HG03139 (cell line): ENCODE measurements at regions not wholly inside any gene's neighbourhood (a gene's known extent, or its start where the extent isn't known, plus 50 kb on each side); places are given as distances from the start of the nearest gene placed in this dataset.
"Not testable (repeated sequence)": the region's sequence is repeated elsewhere in the genome, so short reads cannot be mapped to it uniquely, and the experiment has no call there.

Source experiments
- ATAC-seq: cut with Tn5 transposase; IDR thresholded peaks from one replicate; pipeline ENCODE4 v1.9.1; 2021; ENCODE audit not compliant: unreplicated experiment

DNA sequence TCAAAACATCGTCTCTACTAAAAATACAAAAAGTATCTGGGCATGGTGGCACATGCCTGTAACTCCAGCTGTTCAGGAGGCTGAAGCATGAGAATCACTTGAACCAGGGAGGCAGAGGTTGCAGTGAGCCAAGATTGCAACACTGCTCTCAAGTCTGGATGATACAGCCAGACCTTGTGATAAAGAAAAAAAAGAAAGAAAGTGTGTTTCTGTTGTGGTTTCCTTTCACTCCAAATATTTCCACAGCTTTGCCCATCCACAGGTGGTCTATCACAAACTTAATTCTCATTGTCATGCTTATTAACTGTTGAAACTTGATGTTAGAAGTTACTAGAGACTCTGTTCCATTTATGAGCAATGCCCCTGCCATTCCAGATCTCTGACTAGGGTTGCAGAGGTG lies 316.0 kb upstream of the SEMA3C start:
- no peak for ATAC-seq

DNA sequence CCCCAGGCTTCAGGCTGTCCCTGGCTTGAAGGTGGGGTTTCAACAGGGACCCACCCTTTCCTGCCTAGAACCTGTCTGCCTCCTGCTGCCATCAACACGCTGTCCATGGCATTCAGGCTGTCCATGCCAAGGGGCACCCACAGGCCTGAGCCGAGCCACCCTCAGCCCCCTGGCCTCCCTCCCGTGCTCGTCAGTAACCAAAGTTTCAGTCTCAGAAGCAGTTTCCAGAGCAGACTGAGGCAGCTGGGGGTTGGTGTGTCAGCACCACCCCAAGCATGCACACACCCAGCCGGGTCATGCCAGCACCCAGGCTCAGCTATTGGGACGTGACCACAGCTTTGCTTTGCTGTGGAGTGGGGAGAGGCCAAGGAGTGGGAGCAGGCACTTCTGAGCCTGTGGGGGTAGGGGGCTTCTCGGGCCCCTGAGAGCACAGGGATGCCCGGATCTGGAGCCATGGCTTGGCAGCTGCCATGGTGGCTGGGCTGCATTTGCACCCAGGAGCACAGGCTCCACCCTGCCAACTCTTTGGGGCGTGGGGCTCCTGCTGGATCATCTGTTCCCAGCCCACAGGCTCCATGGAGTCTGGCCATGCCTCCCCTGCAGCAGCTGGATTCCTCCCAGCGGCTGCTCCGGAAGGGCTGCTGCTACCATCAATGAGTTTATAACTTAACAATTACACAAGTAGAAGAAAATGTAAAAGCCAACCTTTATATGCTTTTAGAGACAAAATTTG lies 314.5 kb upstream of the SEMA3C start:
- ATAC-seq = no peak

DNA sequence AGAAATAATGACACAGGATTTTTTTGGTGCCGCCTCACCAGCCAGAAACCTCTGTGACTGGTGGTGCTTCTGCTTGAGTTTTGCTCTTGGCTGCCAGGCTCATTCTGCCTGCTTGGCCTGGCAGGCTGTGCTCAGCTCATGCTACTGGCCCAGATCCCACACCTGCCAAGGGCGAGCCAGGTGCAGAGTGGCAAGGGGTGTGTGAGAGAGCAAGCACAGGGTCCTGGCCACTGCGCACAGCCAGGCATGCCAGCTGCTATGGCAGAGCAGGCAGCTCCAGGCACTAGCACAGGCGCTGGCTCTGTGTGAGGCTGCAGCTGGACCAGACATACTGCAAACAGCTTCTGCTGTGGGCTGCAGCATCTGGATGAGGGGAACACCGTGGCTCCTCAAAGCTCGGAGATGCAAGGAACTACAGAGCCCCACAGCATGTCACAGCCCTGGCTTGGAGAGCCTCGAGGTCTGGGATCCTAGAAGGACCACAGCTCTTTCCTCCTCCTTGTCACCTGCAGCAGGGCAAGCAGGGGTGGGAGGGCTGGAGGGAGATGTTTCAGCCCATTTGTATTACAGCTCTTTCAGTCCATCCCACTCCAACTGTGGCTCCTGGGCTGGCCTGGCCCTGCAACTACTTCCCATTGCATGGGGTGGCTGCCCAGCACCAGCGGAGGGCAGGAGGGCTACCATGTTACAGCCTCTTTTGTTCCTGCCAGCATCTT lies 313.4 kb upstream of the SEMA3C start:
- no peak for ATAC-seq

DNA sequence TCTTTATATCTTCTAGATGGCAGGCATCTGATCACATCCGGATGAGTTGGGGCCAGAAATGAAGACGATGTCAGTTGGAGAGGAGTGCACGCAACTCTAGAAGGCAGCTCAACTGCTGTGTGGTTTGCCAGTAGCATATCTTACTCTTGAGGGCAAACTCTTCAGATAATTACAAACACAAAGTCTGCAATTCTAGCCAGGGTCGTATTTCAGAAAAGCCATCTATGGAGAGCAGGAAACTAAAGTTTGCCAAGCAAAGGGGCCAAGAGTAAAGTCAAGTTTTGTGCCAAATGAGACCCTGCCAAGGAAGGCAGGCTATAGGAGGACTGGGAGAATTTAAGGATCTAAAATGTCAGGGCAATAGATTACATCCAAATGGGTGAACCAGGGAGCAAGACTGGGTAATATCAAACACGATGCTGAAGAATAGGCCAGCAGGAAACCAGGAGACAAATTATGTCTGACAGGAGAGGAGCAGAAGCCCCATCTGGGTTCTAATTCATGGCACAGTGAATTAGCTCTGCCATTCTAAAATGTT lies 312.5 kb upstream of the SEMA3C start:
- no peak for ATAC-seq

DNA sequence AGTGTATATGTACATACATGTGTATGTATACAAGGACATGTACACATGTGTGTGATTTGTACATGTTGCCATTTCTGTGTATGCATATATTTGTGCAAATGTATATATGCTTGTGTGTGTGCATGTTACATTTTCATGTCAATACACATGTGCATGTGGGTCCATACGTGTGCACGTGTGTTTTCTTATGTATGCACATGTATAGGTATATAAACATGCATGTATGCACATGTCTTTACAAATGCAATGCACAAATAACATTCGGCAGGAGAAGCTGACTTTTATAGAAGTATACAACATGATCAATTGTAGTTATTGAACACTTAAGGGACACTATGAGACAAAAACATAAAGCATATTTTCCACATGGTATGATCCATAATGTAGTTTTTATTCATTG lies 307.4 kb upstream of the SEMA3C start:
- ATAC-seq = no peak

DNA sequence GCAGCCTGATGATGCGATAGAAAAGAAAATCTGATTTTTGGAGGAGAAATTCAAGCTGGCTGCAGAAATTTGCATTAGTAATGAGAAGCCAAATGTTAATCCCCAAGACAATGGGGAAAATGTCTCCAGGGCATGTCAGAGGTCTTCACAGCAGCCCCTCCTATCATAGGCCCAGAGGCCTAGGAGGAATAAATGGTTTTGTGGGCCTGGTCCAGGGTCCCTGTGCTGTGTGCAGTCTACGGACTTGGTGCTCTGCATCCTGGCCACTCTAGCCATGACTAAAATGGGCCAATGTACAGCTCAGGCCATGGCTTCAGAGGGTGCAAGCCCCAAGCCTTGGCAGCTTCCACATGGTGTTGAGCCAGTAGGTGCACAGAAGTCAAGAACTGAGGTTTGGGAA lies 303.8 kb upstream of the SEMA3C start:
- not testable (repeated sequence) for ATAC-seq

DNA sequence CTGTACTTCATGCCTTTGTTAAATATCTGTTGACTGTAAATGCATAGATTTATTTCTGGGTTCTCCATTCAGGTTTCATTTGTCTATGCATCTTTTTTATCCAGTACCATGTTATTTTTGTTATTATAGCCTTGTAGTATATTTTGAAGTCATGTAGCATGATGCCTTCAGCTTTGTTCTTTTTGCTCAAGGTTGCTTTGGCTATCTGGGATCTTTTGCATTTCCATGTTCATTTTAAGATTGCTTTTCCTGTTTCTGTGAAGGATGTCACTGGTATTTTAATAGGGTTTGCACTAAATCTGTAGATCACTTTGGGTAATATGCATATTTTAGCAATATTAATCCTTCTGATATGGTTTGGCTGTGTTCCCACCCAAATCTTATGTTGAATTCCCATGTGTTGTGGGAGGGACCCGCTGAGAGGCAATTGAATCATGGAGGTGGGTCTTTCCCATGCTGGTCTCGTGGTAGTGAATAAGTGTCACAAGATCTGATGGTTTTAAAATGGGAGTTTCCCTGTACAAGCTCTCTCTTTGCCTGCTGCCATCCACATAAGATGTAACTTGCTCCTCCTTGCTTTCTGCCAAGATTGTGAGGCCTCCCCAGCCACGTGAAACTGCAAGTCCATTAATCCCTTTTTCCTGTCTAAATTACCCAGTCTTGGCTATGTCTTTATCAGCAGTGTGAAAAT lies 302.8 kb upstream of the SEMA3C start:
- ATAC-seq = no peak

DNA sequence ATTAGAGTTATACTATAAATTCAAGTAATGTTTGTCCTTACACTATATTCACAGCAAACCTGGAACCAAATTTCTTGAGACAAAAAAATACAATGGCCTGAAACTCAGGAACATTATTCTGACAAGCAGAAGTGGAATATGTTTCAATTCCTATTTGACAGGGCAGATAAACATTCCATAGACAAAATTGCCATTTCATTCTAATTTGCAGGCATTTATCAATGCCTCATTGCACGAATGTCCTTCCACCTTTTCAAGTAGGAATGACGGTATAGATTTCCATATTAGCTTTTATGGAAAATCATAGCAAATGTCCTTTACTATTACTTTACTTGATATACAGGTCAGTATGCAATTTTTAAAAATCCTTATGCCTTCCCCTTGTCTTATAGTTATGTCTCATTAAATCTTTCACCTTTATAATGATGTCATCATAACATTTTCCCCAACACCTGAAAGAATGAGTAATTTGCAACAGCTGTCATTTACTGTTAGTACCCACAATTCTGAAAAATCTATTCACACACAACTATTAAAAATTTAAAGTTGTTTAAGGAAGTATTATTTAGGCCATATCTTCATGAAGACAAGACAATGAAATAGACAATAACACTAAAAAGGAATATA lies 299.7 kb upstream of the SEMA3C start:
- ATAC-seq = no peak

DNA sequence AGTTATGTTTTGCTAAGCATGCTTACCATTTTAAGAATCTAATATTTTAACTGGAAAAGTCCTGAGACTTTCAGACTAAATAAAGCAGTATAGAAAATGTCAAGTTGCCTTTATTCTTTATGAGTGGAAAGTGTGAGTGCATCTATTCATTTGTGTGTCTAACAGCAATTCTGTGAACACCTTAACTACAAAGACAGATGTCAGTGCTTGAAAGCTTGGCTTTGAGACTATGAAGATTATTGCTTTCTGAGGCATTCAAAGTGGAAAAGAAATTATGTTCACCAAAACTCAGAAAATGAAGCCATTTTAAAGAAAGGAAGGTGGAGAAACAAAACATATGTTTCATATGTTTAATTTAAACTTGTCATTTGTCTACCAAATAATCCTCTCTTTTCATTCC lies 294.5 kb upstream of the SEMA3C start:
- no peak for ATAC-seq

DNA sequence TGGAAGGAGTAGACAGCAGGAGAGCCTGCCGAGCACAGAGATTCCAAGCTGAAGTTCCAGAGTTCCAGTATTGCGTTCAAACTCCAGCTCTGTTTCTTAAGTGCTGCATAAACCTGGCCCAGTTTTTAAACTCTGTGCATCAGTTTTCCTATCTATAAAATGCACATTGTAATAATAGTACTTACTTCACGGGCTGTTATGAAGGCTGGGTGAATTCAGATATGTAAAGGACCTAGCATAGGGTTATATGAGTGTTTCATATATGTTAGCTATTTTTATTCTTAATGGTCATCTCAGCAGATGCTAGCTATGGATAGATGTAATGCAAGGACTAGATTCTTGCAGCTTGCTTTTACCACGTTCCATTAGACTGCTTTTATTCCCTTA lies 293.1 kb upstream of the SEMA3C start:
- ATAC-seq = no peak

DNA sequence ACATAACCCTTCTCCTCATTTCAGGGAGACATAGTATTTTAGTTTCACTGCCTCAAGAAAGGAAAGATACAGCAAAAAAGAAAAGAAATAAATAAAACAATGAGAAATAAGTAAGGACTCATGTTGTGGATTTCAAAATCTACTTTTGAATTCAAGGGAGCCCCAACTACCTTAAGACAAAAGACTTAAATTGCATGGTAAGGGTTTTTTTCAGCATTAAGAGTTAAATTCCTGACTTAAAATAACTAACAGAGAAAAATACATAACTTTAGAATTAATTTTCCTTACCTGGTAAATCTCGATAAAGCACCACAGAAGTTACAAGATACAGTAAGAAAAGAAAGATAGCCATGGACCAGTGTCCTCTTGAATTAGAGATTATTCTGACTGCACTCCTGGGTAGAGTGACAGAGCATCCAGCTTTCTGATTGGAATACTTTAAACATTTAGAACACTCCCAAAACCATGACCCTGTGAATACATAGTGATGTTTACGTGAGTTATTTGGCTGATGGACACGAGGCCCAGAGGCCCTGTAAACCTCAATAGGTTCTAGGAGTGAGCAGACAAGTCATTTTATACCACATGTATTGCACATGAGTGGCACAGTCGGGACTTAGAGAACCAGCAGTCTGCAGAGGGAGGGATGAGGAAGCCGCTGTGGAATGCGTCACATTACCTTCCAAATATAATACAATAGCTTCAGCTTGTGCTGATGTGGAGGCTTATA lies 292.5 kb upstream of the SEMA3C start:
- ATAC-seq = no peak

DNA sequence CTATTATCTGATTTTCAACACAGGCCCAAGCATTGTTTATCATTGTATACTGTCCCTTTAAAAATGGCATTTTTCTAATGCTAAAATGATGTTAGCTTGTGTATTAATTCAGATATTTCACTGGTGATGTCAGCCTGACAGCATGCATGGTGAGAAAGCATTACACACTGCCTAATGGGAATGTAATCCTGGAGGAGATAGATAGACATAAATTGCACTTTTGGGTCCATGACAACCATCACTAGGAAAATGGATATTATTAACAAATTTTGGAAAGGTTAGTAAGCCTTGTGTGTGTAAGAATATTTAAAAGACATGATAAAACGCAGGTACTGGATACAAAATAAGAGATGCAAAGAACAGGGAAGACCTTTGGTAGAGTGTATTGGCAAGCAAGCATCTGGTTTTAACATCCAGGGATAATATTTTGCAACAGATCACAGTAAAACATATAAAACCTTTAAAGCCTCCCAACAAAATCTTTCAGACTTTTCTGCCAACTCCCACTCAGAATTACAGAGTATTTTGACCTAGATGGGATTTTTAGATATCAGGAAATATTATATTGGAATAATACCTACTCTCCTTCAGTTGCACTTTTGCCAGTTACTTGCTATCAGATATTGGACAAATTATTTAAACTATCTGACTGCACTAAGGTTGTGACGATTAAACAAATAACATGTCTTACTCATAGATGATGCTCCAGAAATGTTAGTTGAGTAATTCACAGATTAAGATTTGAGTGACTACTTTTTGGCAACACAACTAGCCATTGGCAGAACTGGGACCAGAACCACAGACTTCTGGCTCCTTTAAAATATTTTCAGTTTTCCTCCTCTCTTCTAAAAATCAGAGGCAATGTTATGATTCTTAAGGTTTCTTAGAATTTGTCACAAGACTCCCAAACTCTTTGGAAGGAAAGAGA lies 291.6 kb upstream of the SEMA3C start:
- no peak for ATAC-seq

DNA sequence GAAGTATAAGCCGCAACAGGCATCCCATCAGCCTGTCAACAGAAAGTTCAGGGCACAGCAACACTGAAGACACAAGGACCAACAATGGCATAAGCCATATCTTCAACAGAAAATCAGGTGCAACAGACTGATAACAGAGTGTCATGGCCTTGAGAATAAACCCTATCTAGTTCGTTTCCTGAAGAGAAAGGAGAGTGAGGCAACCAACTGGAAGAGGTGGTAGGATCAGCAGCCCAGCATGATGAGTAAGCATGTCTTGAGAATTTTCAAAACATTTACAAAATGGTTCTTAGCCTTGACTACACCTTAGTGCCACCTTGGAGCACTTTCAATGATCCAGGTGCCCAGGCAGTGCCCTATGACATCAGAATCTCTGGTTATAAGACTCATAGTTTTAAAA lies 290.2 kb upstream of the SEMA3C start:
- ATAC-seq = no peak

DNA sequence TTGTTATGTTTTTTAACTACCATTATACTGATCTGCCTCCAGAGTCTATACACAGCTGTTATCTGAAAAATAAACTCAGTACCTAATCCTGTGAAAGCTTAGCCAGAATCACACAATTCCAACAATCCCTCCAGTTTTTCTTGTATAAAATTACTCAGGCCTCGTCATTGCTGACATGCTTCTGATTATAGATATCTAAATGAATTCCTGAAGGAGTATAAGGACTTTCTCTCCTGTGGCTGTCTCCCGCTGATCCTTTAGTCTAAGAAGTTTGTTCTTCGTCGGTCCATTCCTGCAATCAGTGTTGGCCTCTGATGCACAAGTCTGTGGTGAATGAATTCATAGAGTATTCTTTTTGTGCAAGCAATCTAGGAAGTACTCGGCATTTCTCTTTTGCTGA lies 288.9 kb upstream of the SEMA3C start:
- ATAC-seq = no peak

DNA sequence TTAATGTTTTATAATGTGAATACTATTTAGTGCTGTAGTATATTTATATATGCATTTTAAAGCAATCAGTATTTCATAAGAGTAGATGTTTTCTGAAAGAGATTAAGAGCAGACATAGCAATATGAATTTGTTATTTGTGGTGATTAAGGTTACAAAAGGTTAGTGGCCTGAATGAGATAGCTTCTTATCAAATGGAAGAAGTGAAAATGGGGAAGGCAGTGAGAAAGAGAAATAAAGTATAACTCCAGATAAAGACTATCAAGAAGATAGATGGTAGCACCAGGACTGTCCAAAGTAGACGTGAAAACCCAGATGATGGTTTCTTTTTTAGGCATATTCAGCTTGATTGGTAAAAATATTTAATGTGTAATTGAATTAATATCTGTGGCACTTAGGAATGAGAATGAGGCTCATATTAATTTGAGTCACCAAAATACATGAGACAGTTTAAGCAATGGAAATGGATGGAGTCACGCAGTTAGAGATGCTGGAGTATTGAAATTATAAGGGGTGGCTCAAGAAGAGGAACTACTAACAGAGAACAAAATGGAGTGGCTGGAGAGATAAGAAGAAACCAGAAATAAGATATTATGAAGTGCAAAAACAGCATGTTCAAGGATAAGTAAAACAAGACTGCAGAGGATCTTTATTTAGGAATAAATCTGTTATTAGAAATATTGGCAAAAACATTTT lies 288.0 kb upstream of the SEMA3C start:
- no peak for ATAC-seq

DNA sequence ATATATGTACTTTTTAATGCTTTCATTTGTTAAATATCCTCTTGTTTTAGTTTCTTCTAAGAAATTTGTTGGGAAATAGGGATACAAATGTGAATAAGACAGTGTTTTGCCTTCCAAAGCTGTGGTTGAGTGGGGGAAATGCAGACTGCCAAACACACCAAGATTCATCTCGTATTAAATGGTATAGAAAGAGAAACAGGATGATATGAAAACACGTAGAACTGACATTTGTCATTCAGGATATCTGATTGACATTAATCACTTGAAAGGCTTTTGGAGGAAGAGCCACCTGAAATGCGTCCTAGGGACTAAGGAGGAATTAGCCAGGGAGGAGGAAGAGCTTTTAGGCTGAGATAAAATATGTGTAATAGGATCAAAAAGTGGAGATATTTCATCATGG lies 287.4 kb upstream of the SEMA3C start:
- ATAC-seq = no peak

DNA sequence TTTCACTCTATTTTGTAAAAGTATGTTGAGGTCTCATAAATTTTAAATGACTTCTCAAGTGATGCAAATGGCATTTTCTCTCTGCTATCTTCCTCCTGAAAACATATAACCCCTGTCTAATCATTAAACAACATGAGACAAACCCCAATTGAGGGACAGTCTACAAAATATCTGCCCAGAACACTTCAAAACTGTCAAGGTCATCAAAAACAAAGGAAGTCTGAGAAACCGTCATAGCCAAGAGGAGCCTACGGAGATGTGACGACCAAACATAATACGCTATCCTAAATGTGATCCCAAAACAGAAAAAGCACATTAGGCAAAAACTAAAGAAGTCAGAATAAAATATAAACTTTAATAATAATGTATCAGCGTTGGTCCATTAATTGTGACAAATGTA lies 282.3 kb upstream of the SEMA3C start:
- ATAC-seq = no peak

DNA sequence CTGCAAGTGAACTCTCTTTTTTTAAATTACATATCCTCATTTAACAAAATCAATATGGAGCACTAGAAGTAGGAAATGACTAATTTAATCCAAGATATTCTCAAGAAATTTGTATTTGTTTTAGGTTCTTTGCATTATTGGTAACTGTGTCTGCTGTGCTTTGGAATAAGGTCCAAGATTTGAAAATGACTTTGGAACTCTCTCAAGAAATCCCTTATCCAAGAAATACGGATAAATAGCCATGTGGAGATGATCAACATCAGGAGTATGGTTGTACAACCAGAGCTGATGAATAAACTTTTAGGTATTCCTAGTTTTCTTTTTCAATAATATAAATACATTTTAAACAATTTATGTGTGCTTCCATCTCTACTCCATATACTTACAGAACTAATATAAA lies 279.9 kb upstream of the SEMA3C start:
- no peak for ATAC-seq

DNA sequence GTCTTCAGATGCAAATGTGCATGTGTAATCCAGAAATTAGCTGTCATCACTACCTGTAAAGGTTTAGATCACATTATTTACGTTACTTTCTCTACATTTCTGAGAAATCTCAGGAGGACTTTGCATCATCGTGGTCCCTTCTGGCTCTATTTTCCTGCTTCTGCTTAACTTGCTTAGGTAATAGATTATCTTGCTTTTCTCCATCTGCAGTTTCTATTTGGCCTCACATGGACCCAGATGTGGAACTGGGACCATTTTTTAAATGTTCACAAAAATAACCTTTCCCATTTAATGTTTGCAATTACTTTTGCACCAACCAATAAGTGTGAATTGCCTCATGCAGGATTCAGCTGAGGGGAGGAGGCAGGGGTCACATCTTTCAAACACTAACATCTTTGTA lies 278.4 kb upstream of the SEMA3C start:
- ATAC-seq = no peak
